IPS-NIHi7 (cell line): ENCODE measurements at regions not wholly inside any gene's neighbourhood (a gene's known extent, or its start where the extent isn't known, plus 50 kb on each side); places are given as distances from the start of the nearest gene placed in this dataset.
"Not testable (repeated sequence)": the region's sequence is repeated elsewhere in the genome, so short reads cannot be mapped to it uniquely, and the experiment has no call there.

Source experiments
- DNase-seq: peaks from one replicate; pipeline ENCODE4 v3.0.0; 2012; ENCODE audit warnings: mixed read lengths; ENCODE audit errors: extremely low spot score

DNA sequence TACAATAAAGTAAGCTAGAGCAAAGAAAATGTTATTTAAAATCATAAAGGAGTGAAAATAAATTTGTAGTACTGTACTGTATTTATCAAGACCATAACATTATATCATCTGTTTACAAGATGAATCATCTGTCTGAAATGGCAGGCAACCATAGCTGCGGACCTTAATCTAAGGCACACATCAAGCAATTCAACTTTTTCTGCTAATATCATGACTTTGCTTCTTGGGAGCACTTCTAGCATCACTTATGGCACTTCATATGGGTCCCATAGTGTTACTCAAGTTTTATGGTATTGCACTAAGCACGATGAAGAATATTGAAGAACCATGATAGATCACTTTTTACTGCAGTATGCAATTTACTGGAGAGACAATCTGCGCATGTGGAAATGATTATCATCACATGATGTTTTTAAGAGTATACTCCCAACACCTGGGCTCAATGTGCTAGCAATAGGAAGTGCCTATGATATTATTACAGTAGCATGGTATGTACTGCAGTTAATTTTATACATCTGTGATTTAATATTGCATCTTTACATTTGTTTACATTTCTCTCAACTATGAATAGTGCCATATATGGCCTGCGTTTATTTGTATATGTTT lies 137.7 kb upstream of the NECTIN3 start:
- no peak for DNase-seq

GRCh38 chr3:110938629-110939028 lies 133.0 kb upstream of the NECTIN3 start:
- DNase-seq = no peak

DNA sequence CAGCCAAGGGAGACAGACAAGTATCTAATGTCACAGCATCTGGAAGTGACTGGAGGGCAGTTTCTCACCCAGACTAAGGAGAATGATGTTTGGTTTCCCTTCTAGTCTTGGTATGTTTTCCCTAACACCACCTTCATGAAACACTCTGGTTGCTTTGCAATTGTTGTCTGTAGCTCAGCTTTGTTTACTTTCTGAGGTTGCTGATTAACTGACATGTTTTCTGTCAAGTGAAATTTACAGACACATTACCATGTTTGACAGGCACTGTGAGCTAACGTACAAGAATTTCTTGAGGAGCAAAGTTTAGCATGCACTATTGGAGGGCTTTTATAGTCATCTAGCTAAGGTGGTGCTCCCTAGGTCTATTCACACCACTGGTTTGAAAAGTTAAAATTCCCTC lies 131.6 kb upstream of the NECTIN3 start:
- no peak for DNase-seq

GRCh38 chr3:110944782-110945181 lies 126.8 kb upstream of the NECTIN3 start:
- no peak for DNase-seq

DNA sequence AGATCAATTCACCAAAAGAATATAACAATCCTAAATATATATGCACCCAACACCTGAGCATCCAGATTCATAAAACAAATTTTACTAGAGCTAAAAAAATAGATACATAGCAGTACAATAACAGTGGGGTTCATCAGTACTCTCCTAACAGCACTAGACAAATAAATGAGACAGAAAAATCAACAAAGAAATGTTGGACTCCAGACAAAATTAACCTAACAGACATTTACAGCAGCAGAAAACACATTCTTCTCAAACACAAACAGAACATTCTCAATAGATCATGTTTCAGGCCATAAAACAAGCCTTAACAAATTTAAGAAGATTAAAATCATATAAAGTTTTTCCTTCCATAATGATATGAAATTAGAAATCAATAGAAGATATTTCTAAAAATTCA lies 124.8 kb upstream of the NECTIN3 start:
- DNase-seq = no peak

- not testable (repeated sequence) for DNase-seq
Observed at GRCh38 chr3:110949194-110949593, 122.4 kb upstream of the NECTIN3 start.

- DNase-seq = no peak
Observed at GRCh38 chr3:110955301-110955880, 116.2 kb upstream of the NECTIN3 start.

GRCh38 chr3:110956081-110956480 lies 115.5 kb upstream of the NECTIN3 start:
- no peak for DNase-seq

- no peak for DNase-seq
Observed at GRCh38 chr3:110957247-110958025, 114.2 kb upstream of the NECTIN3 start.

DNA sequence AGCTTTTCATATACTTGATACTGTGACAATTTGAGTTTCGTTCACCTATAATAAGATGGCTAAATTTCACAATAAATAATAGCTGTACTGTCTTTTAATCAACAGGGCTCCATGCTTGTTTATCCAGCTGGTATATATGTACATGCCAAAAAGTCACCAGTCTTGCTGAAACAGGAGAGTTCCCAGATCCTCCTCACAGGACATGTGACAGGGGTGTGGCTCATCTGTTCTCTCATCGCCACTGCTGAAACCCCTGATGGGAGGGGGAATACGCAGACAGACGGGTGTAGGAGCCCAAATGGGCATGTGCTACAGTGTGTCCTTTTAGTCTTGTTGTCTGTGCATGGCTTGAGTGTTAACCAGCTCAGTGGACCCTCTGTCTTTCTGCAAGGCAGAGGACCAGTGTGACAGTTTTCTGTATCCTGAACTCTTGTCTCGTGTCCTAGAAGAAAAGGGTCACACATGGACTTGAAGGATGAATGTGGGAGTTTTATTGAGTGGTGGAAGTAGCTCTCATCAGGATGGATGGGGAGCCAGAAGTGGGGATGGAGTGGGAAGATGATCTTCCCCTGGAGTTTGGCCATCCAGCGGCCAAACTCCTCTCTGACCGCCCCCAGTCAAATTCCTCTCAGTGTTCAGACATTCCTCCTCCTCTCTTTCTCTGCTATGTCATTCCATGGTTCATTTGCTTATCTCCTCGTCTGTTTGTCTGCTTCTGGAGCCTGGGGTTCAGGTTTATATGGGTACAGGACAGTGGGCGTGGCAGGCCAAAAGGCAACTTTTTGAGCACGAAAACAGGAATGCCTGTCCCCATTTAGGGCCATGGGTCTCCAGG lies 113.1 kb upstream of the NECTIN3 start:
- DNase-seq = no peak

DNA sequence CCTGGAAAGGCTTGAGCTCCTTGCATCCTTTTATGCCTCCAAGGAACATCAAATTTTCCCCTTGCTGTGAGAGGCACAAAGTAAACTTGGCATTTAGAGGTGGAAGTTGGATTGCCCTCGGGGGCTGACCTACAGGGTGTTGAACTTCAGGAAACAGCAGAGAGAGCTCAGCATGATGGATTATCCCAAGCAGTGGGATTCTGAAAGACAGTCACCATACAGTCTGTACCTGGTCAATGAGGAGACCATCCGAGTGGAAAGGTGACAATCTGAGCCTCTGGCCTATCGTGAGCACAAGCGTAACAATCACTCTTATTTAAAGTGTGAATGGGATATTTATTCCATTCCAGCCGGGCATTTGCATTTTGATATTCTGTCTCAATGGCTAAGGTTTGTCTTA lies 105.6 kb upstream of the NECTIN3 start:
- no peak for DNase-seq

- no peak for DNase-seq
Observed at GRCh38 chr3:110966966-110967663, 104.5 kb upstream of the NECTIN3 start.

DNA sequence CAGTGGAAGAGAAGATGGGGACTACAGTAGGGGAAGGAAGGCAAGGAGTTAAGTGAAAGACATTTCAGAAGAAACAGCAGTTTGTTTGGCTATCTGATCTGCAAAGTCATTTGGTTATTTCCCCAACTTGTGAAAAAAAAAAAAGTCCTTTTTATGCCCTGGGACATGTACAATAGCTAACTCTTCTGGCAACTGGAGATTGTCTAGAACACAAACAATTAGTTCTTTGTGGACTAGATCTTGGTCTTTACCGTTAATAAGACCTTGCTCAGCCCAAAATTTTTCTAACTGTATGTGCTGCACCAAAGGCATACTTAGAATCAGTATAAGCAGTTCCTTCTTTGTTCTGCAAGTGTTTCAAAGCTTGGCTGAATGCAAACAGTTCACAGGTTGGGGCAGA lies 103.5 kb upstream of the NECTIN3 start:
- no peak for DNase-seq

DNA sequence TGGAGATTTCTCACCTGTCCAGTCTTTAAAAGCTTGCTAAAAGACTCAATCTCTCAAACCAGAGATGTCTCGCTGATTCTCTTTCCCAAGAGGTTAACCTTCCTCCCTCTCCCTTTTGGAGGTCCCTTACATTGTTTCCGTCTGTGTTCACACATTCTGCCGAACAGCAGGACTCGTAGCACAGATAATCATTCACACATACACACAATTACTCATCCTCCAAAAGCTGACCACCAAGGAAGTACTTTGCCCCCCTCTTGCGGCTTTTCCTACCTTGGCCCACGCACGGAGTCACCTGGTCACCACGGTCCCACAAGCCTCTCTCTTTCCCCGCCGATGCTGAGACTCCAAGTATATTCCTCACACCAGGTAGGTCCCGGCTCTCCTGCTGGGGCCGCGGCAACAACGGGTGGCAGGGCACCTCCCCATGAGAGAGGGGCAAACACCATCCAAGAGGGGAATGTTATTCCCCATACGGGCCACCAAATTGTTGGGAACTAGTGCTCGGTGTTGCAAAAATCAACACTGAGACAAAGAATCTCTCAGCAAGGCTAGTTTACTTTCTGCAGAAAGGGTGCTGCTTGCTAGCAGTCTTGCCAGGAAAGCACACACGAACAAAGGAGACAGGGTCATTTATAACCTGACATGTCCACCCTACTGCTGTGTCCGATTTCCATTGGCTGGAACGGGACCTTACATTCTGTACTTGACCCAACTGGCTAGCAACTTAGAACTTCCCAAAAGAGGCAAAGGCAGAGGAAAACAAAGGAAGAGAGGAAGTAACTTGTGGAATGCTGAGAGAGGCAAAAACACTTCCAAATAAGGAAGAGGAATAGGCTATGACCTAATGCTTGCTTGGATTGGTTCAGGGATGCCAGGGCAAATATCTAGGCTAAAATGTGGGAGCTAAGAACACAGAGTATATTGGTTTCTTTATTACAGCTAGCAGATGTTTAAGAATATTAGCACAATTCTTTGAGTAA lies 102.1 kb upstream of the NECTIN3 start:
- DNase-seq = no peak

DNA sequence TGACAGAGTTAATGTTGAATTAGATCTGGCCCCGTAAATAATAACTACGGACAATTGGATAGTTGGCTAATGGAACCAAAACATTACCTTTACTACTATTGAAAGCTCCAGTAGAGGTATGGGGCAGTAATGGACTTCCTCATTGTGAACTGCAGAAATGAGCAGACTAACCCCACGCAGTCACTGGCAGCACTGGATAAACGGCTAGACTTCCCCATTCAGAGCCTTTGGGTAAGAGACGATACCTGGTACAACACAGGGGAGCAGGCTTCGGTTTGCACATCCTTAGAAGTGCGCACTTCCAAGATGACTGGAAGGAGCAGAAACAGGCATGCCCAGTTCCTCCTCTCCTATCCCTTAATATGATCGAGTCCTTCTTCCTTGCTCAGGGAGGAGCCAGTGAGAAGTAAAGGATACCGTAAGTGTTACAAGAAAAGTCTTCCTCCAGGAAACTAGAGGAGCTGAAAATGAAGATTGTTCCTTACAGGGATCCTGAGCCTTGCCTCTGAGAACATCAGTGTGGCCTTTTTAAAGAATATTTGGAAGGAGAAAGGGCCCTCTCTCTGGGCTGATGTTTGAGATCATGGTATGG lies 100.5 kb upstream of the NECTIN3 start:
- DNase-seq = no peak

DNA sequence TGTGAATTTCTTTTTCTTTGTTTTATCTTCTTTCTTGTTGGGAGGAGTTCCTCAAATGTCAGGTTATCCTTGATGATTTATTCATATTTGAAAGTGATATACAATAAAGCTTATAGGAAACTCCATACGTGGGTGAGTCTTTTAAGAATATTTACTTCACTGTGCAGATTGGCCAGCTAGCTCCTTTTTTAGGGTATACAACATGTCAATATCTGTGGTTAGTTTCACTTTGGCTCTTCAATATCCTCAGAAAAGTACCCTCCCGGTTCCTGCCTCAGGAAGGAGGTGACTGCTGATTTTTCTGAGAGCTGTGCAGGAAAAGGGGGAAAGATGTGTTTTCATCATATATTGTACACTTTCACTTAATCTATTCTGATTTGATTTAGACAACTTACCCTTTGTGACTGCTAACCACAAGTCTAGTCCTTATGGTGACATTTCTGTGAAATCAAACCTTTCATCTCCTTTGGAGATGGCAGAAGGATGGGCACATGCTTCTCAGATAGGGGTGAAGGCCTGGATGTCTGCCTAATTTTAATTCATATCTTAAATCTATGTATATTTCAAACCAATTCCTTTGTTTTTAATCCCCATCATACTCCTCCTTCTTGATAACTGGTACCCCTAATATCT lies 98.2 kb upstream of the NECTIN3 start:
- no peak for DNase-seq

GRCh38 chr3:110974902-110975301 lies 96.7 kb upstream of the NECTIN3 start:
- no peak for DNase-seq

- DNase-seq = no peak
Observed at GRCh38 chr3:110984456-110985250, 87.0 kb upstream of the NECTIN3 start.

DNA sequence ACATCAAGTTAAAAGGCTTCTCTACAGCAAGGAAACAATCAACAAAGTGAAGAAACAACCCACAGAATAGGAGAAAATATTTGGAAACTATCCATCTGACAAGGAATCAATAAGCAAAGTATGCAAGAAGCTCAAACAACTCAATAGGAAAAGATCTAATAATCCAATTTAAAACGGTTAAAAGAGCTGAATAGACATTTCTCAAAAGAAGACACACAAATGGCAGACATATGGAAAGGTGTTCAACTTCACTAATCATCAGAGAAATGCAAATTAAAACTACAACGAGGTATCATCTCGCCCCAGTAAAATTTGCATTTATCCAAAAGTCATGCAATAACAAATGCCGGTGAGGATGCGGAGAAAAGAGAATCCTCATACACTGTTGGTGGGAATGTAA lies 82.2 kb upstream of the NECTIN3 start:
- no peak for DNase-seq
